Head of caudate nucleus (tissue), 42 donors: ENCODE measurements at regions not wholly inside any gene's neighbourhood (a gene's known extent, or its start where the extent isn't known, plus 50 kb on each side); places are given as distances from the start of the nearest gene placed in this dataset.

Source experiments
- DNase-seq, 42 donors: peaks; one replicate each; pipeline versions ENCODE4 v3.0.0 to v3.0.0-alpha.2; 2020 to 2021; ENCODE audit warnings: mixed read lengths in 7 of 42
- intact Hi-C: fragments of 100-400 bp; cut with DNase I; formaldehyde crosslinking; loops from one replicate; pipeline ENCODE4 v1.15.0; 2022

DNA sequence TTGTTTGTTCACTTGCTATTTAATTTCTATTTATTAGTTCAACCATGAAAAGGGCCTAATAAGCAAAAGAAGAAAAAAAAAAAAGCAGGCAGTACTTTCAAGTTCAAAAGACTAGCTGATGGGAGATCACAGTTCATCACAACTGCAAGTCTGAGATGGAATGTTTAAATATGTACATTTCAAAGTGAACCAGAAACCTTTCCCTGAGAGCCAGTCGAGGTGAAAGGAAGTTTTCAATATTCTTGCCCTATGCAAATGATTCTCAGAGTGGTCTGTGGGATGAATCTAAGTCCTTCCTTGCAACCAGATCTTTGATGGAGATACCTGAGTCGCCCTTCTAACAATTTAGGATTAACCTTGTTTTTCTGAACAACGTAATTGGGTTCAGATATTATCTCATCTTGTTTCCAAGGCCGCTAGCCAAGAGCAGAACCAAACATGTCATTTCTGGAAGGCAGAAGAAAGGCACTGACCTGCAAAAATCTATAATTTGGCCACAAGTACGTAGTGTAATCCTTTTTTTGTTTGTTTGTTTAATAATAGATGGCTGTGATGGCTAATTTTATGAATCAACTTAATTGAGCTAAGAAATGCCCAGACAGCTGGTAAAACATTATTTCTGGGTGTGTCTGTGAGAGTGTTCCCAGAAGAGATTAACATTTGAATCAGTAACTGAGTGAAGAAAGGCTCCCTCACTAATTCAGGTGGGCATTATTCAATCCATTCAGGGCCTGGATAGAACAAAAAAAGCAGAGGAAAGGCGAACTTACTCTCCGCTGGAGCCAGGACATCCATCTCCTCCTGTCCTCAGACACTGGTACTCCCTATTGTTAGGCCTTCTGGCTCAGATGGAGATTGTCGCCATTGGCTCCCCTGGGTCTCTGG, 171.1 kb upstream of the TMPO start:
- no peak for DNase-seq

DNA sequence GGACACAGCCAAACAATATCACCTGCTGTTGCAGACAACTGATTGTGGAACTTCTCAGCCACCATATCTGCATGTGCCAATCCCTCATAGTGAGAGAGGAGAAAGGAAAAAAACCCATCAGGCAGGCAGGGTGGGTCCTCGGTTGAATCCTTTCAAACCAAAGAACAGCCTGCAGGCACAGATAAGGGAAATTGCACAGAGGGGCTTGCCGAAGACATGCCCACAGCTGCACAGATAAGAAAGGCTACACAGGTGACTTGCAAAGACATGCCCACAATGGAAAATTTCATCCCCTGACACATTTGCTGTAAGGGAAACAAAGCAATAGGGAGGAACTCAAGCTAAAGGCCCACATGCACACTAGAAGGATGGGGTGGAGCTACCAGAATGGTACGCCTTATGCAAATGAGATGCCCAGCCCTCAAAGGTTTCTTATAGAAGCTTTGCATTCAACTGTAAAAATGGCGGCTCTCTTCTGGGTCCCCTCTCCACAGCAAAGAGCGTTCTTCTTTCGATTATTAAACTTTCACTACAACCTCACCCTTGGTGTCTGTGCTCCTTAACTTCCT, 170.0 kb upstream of the TMPO start:
- intact Hi-C loops = no loop called here
- no peak for DNase-seq

More for the DNA sequence above, 171.1 kb upstream of the TMPO start:
- intact Hi-C loops = no loop called here

GRCh38 chr12:98351089-98351488, 164.3 kb upstream of the TMPO start:
- no peak for DNase-seq
- intact Hi-C loops = no loop called here

- no peak for DNase-seq
- intact Hi-C loops = no loop called here
These were observed 163.6 kb upstream of the TMPO start for GRCh38 chr12:98351784-98352183.

DNA sequence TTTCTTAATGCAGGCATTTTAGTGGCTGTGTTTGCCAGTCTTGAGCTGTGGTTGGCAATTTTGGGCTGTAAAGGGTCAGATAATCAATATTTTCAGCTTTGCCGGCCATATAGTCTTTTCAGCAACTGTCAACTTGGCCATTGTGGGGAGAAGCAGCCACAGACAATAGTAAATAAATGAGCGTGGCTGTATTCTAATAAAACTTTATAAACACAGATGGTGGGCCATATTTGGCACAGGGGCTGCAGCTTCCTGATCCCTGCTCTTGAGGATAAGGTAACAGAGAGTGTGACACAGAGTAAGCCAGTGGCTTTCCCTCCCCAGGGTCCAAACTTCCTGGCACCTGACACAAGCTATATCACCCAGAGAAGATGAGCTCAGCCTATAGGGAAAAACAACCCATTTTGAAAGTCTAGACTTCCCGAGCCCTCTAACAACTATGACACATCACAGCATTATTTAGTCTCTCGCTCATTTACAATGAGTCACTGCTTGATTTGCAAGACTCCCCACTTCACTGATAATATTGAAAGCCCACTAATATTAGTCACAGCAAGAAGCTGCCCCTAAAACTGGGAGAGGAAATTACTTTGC, 163.1 kb upstream of the TMPO start:
- intact Hi-C loops = no loop called here
- DNase-seq = no peak

GRCh38 chr12:98352835-98353234, 162.6 kb upstream of the TMPO start:
- no peak for DNase-seq
- intact Hi-C loops = no loop called here

DNA sequence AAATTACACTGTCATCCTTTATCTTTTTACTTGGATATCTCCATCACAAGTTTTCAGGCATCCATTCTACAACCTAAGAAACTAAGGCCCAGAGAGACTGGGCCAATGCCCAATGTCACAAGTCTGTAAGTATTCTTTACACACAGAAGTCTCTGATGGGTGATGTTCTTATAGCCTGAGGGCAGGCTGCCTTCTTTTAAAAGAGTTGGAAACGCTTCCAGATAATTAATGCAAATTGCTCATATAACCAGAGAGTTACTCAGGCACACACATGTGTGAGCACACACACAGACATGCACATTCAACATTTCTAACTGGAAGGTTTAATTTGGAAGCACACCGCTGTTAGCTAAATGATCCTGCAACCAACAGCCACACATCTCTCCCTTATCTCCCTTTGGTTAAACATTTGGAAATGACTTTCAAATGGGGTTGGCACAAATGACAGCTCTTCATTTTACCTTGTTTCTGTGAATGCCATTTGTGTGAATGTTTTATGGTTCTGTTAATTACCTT, 160.8 kb upstream of the TMPO start:
- intact Hi-C loops = no loop called here
- no peak for DNase-seq

DNA sequence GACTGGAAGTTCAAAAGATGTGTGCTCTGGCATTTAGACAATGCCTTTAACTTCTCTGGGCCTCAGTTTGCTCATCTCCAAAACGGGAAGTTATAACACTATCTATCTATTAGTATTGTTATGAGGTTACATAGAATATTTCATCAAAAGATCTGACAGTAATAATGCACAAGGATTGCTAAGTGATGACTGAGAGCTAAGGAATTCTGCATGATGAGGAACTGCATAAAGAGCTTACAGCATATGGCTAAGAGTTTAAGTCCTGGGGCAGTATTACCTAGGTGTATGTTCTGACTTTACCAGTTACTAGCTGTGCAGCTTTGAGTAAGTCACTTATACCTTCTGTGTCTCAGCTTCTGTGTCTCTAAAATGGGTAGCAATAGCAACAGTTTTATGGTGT, 160.1 kb upstream of the TMPO start:
- intact Hi-C loops = no loop called here
- DNase-seq = no peak

DNA sequence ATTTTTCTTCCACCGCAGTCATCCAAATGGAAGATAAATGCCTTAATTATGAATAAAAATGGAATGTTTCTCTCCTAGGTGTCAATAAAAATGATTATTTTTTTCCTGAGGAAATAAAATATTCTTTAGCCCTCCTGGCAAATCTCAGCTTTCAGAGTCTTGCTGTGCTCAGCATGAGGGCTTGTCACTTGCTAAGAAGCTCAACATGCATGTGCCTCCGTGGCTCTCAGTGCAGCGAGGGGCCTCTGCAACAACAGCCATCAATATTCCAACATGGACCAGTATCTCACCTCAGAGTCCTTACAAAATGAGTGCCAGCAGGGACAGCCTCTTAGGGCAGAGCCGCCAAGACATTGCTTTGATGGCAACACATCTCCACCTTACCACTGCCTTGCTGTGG, 159.5 kb upstream of the TMPO start:
- intact Hi-C loops = no loop called here
- DNase-seq = no peak

GRCh38 chr12:98358144-98358543, 157.2 kb upstream of the TMPO start:
- intact Hi-C loops = no loop called here
- no peak for DNase-seq

DNA sequence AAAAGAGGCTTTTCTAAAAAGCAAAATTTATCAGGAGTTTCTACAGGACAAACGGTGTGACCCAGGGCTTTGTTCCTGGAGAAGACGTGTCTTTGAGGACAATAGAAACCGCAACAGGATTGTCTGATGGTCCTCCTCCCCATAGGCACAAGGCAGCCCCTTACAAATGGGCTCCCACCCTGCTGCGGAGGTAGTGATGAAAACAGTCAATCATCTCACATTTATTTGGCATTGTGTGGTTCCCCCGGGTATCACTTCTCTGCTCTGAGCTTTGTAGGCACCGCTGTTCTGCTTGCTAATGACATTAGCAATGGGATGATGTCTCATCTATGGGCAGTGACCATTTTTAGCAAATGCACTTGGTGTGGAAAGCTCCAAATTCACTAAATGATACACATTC, 155.5 kb upstream of the TMPO start:
- intact Hi-C loops = no loop called here
- no peak for DNase-seq

- intact Hi-C loops = no loop called here
- no peak for DNase-seq
These were observed 155.0 kb upstream of the TMPO start for GRCh38 chr12:98360401-98360800.

DNA sequence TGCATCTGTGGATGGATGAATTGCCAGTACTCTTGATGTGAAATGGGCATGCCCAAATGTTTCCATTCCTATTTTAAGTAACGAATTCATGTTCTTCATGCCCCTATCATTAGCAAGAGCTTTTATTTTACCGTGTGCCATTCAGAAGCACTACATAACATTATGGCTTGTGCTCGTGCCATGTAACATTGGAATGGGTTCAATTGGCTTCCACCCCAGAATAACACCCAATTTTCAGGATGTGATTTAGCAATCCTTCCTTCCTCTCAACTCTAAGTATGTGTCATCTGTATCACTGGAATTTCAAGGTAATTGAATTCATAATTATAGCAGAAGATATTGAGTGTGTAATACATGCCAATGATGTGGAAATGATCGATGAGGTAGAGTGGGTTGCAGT, 145.8 kb upstream of the TMPO start:
- intact Hi-C loops = no loop called here
- DNase-seq = no peak

DNA sequence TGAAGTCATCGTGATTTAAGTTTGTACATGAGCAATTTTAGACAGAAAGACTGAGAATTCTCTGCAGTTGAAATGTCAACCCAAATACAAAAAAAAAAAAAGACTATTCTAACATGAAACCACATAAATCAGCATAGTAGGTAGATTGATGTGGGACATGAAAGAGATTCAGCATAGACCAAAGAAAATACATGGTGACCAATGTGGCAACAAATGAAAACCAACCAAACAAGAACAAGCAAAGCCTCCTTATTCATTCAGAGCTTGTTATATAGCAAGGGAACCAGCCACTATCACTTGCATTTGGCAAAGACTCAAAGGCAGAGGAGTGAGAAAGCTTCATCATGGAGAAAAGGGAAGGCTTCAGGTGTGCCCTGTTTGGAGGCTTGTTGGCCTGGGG, 144.4 kb upstream of the TMPO start:
- no peak for DNase-seq
- intact Hi-C loops = no loop called here

- intact Hi-C loops = no loop called here
These were observed 144.0 kb upstream of the TMPO start for GRCh38 chr12:98371419-98371818.

DNA sequence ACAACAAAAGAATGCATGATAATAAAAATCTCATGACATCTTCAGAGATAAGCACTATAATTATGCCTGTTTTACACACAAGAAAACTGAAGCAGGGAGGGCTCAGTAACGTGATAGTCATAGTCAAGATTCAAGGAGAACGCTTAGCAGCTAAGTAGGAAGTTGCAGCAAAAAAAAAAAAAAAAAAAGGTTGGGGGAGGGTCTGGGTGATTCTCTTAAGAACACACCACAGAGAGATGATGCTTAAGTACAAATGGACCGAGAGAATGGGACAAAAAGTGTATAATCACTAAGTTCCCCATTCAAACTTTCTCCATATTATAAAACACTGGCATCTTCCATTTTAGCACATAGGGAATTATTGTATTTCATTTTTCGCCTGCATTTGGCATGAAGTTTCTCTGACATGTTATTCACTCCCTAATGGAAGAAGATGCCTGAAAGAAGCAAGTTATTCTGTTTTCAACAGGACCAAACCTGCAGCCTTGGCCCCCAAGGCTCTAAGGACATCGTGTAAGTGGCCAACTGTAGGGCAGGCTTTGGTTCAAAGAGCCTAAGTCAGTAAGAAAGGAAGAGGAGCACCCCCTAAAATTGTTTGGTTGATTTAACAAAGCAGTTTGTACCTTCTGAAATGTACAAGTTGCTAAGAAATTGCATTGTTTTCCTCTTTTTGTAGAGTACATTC, 142.9 kb upstream of the TMPO start:
- no peak for DNase-seq
- intact Hi-C loops = no loop called here

More at GRCh38 chr12:98371419-98371818, 144.0 kb upstream of the TMPO start:
- no peak for DNase-seq

DNA sequence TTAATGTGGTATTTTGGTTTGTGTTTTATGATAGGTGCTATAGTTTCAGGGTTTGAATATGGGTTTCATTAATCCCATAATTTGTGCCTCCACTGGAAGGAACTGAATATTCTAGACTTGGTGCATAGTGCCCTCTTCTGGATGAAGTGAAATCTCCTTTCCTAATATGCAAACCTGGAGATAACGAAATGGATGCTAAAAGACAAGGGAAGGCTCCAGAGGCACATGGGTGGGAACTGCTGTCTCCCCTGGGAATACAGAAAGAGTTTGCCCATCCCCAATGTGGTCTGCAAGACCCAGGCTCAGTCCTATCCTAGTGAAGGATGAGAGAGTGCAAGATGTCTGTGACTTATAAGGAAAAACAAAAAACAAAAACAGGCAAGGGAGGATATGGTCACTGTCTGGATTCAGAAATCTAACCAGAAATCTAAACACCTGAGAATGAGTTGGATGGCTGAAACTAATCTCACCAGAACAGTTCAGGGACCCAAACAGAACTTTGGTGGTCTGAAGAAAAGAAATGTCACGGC, 142.3 kb upstream of the TMPO start:
- peak in 11 of 42 donors; percentile 10 to 59 (median 18) for DNase-seq
- intact Hi-C loops = no loop called here

DNA sequence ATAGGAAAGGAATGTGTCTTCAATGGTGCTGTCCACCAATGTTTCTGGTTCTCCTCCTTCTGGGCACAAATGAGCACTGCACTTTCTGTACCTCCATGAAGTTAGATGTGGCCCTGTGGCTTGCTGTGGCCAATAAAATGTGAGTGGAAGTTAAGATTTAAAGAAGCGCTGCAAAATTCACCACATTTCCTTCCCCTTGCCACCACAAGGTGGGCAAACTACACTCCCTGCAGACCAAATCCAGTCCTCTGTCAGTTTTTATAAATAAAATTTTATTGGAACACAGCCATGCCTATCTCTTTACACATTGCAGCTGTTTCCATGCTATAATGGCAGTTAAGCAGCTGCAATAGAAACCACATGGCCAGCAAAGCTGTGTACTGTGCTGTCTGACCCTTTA, 141.4 kb upstream of the TMPO start:
- intact Hi-C loops = no loop called here
- no peak for DNase-seq

- no peak for DNase-seq
- intact Hi-C loops = no loop called here
These were observed 136.3 kb upstream of the TMPO start for GRCh38 chr12:98379106-98379505.

GRCh38 chr12:98385641-98386040, 129.7 kb upstream of the TMPO start:
- intact Hi-C loops = no loop called here
- no peak for DNase-seq
